ENCODE measurements at regions not wholly inside any gene's neighbourhood (a gene's known extent, or its start where the extent isn't known, plus 50 kb on each side); places are given as distances from the start of the nearest gene placed in this dataset.

DNA sequence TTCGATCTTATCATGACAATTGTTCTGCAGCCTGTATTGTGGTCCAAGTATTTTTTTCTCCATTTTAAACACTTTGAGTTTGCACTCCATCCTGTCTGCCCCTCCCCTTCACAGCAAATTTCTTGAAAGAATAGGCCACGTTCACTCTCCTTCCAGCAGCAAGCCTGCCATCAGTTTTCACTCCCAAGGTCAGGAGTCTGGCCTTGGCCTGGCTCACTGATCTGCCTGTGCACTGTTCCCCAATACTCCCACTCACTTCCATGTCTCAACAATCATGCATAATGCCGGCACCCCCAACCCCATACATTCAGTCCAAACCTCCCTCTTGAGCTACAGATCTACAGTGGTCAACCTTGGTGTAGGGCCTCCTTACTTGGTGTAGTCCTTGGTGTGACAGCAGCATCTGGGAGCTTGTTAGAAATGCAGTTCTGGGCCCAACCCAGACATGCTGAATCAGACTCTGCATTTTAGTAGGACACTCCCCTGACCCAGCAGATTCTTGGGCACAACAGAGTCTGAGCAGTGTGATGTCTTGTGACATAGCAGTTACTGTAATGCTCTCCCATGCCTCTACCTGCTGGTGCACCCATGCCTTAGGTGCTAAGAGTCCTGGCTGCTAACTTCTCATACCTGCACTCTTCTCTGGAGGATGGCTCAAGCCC lies 58.3 kb upstream of the XCR1 start:
- in situ Hi-C loops (cut with HindIII; ENCODE audit: low pct_ligation_motif_present, low sequenced_read_pairs), result no loop called here
- TF ChIP-seq CTCF (IDR thresholded peaks at IDR 0.05; ENCODE audit: low read depth, low read length, missing control alignments), result no peak
- no peak overlapping the region for H3K4me3 ChIP-seq (ENCODE audit: low read depth, low read length)

DNA sequence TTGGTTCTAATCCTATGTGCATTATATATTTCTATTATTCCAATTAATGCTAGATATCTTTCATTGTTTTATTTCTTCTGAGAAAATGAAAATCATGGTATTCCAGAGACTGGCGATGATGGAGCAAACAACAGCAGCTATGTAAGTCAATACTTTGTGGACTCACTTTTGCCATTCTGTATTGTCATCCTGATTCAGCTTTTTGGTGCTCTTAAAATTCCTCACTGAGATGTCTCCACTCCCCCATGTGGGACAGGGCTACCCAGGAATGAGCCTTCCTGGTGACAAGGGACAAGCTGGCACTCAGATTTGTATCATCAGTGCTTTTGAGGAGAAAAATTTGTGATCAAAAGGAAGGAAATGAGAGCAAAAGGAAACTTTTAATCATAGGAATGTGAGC lies 56.7 kb upstream of the XCR1 start:
- Histone ChIP-seq H3K36me3 (replicated peaks) (no peaks in the 10 kb centered on the region), H3K4me3 (ENCODE audit: low read depth, low read length) (no peak overlapping the region), H3K27ac (no peak overlapping the region), H3K27me3 (replicated peaks) (no peaks in the 10 kb centered on the region)
- in situ Hi-C loops (cut with HindIII; ENCODE audit: low pct_ligation_motif_present, low sequenced_read_pairs), result no loop called here
- no peak for DNase-seq
- no peak for TF ChIP-seq CTCF (IDR thresholded peaks at IDR 0.05; ENCODE audit: low read depth, low read length, missing control alignments)

More for the DNA sequence above, 58.3 kb upstream of the XCR1 start:
- Histone ChIP-seq H3K27me3 (replicated peaks) (no peaks in the 10 kb centered on the region), H3K36me3 (replicated peaks) (no peaks in the 10 kb centered on the region), H3K27ac (no peak overlapping the region)
- no peak for DNase-seq

DNA sequence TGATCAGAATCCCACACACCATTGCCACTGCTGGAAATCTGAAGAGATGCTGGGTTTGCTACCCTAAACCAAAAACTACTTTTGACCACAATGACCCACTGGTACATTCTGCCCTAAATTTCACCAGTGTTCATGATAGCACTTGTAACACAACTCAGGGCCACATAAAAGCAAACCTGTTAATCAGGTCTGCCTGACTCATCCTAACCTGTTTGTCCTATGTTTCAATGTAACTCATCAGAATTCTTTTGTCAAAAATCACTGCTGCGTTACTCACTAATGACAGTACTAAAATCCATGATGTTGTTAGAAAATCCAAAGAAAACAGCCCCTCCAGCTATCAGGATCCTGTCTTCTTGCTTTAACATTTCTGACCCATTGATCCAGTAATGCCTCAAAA lies 55.6 kb upstream of the XCR1 start:
- Histone ChIP-seq H3K36me3 (replicated peaks) (no peaks in the 10 kb centered on the region), H3K27me3 (replicated peaks) (no peaks in the 10 kb centered on the region), H3K4me3 (ENCODE audit: low read depth, low read length) (no peak overlapping the region), H3K27ac (no peak overlapping the region)
- in situ Hi-C loops (cut with HindIII; ENCODE audit: low pct_ligation_motif_present, low sequenced_read_pairs), result no loop called here
- TF ChIP-seq CTCF (IDR thresholded peaks at IDR 0.05; ENCODE audit: low read depth, low read length, missing control alignments), result no peak
- DNase-seq, result no peak

DNA sequence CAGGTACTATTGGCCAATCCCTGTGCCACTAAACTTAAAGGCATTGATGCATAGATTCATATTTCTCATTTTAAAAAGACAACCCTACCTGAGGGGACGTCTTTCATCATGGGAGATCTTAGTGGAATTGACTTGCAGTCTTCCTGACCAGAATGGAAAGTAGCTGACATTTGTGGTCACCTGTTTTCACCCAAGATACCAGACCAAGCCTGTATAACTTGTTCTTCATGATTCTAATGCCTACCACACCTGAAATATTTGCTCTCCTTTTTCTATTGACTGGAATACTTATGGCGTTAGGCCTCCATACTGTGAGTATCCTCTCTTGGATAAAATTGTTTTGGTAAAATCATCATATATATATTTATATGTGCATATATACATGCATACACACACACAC lies 54.7 kb upstream of the XCR1 start:
- H3K27me3 ChIP-seq (replicated peaks), result no peaks in the 10 kb centered on the region
- DNase-seq, result no peak
- H3K27ac ChIP-seq, result no peak overlapping the region
- in situ Hi-C loops (cut with HindIII; ENCODE audit: low pct_ligation_motif_present, low sequenced_read_pairs), result no loop called here
- H3K4me3 ChIP-seq (ENCODE audit: low read depth, low read length), result no peak overlapping the region
- TF ChIP-seq CTCF (IDR thresholded peaks at IDR 0.05; ENCODE audit: low read depth, low read length, missing control alignments), result no peak
- H3K36me3 ChIP-seq (replicated peaks), result no peaks in the 10 kb centered on the region

- no peak for TF ChIP-seq CTCF (IDR thresholded peaks at IDR 0.05; ENCODE audit: low read depth, low read length, missing control alignments)
- in situ Hi-C loops (cut with HindIII; ENCODE audit: low pct_ligation_motif_present, low sequenced_read_pairs), result no loop called here
- no peaks in the 10 kb centered on the region for H3K27me3 ChIP-seq (replicated peaks)
- H3K36me3 ChIP-seq (replicated peaks), result no peaks in the 10 kb centered on the region
- DNase-seq, result no peak
- no peak overlapping the region for H3K4me3 ChIP-seq (ENCODE audit: low read depth, low read length)
- no peak overlapping the region for H3K27ac ChIP-seq
Measured at GRCh38 chr3:46080969-46081345, 53.7 kb upstream of the XCR1 start.
